Neuronal stem cell (in vitro differentiated cells): ENCODE measurements at regions not wholly inside any gene's neighbourhood (a gene's known extent, or its start where the extent isn't known, plus 50 kb on each side); places are given as distances from the start of the nearest gene placed in this dataset.

ENCODE experiments used
- DNase-seq: peaks from one replicate; pipeline ENCODE4 v3.0.0-alpha.2; 2013; ENCODE audit warnings: low spot score
- H2AFZ ChIP-seq: one replicate; pipeline ENCODE4 v1.6.1; 2013; ENCODE audit warnings: mild to moderate bottlenecking, low read length, inconsistent platforms
- H2AK5ac ChIP-seq: 2 replicates; pipeline ENCODE4 v1.6.1; 2013; ENCODE audit warnings: low read depth, mild to moderate bottlenecking, inconsistent platforms, low read length, moderate library complexity, mixed read lengths
- H2BK120ac ChIP-seq: 2 replicates; pipeline ENCODE4 v1.6.1; 2013; ENCODE audit warnings: low read depth, mild to moderate bottlenecking, inconsistent platforms, low read length, moderate library complexity, mixed read lengths
- H2BK12ac ChIP-seq: one replicate; pipeline ENCODE4 v1.6.1; 2013; ENCODE audit warnings: low read length, inconsistent platforms
- H2BK15ac ChIP-seq: 2 replicates; pipeline ENCODE4 v1.6.1; 2013; ENCODE audit warnings: mild to moderate bottlenecking, low read length, inconsistent platforms, mixed read lengths
- H2BK5ac ChIP-seq: one replicate; pipeline ENCODE4 v1.6.1; 2013; ENCODE audit warnings: inconsistent platforms, mild to moderate bottlenecking, low read length, moderate library complexity
- H3K14ac ChIP-seq: one replicate; pipeline ENCODE4 v1.6.1; 2013; ENCODE audit warnings: low read length, inconsistent platforms
- H3K18ac ChIP-seq: 2 replicates; pipeline ENCODE4 v1.6.1; 2013; ENCODE audit warnings: low read length, inconsistent platforms
- H3K23ac ChIP-seq: 2 replicates; pipeline ENCODE4 v1.6.1; 2013; ENCODE audit warnings: low read depth, mild to moderate bottlenecking, mixed read lengths, low read length, inconsistent platforms; ENCODE audit not compliant: poor library complexity
- H3K27ac ChIP-seq: replicated peaks from 3 replicates; pipeline ENCODE4 v1.5.1; 2013; ENCODE audit warnings: low read length, inconsistent platforms
- H3K27me3 ChIP-seq, 3 experiments: 2 replicates each; pipeline ENCODE4 v1.6.1; 2013; ENCODE audit warnings: low read length in 3 of 3, mild to moderate bottlenecking in 2 of 3, inconsistent platforms in 1 of 3, low read depth in 1 of 3, mixed read lengths in 1 of 3, moderate library complexity in 1 of 3; ENCODE audit not compliant: control insufficient read depth in 3 of 3, insufficient read depth in 3 of 3
- H3K36me3 ChIP-seq, 2 donors: replicated peaks in 1 of 2; 2 replicates each; pipeline ENCODE4 v1.6.1; 2013; ENCODE audit warnings: low read length in 2 of 2; ENCODE audit not compliant: control insufficient read depth in 2 of 2, insufficient read depth in 2 of 2
- H3K4ac ChIP-seq: 2 replicates; pipeline ENCODE4 v1.6.1; 2013; ENCODE audit warnings: inconsistent platforms, mild to moderate bottlenecking, low read length, moderate library complexity
- H3K4me1 ChIP-seq, 2 donors: 1 replicate in 1 of 2; 2 replicates in 1 of 2; pipeline ENCODE4 v1.6.1; 2013; ENCODE audit warnings: low read length in 2 of 2, low read depth in 1 of 2; ENCODE audit not compliant: control insufficient read depth in 2 of 2, insufficient read depth in 1 of 2
- H3K4me2 ChIP-seq: one replicate; pipeline ENCODE4 v1.6.1; 2013; ENCODE audit warnings: mild to moderate bottlenecking, low read length, inconsistent platforms; ENCODE audit not compliant: insufficient read depth, poor library complexity, severe bottlenecking
- H3K4me3 ChIP-seq, 2 donors: 2 replicates each; pipeline ENCODE4 v1.5.1; 2013; ENCODE audit warnings: low read length in 2 of 2, mild to moderate bottlenecking in 2 of 2, inconsistent platforms in 1 of 2, moderate library complexity in 1 of 2
- H3K79me1 ChIP-seq: one replicate; pipeline ENCODE4 v1.6.1; 2013; ENCODE audit warnings: low read depth, mild to moderate bottlenecking, inconsistent platforms, low read length, moderate library complexity
- H3K9ac ChIP-seq: one replicate; pipeline ENCODE4 v1.6.1; 2013; ENCODE audit warnings: mild to moderate bottlenecking, low read depth, low read length, inconsistent platforms; ENCODE audit not compliant: poor library complexity
- H3K9me3 ChIP-seq, 2 donors: replicated peaks in 1 of 2; 2 replicates each; pipeline versions ENCODE3 to v1.6.1; 2013; ENCODE audit warnings: low read length in 2 of 2, mild to moderate bottlenecking in 2 of 2, inconsistent platforms in 1 of 2, low read depth in 1 of 2, mixed read lengths in 1 of 2, moderate library complexity in 1 of 2; ENCODE audit not compliant: control insufficient read depth in 2 of 2, insufficient read depth in 1 of 2
- H4K8ac ChIP-seq: one replicate; pipeline ENCODE4 v1.6.1; 2013; ENCODE audit warnings: low read depth, mild to moderate bottlenecking, inconsistent platforms, low read length, moderate library complexity
- H4K91ac ChIP-seq: one replicate; pipeline ENCODE4 v1.6.1; 2013; ENCODE audit warnings: low read length, low read depth, mild to moderate bottlenecking, inconsistent platforms; ENCODE audit not compliant: poor library complexity
- WGBS, 2 donors: extraction: QIAGEN DNeasy Blood & Tissue Kit; methylation state at CpG; one replicate each; pipeline ENCODE4 v1.1.7; 2013; ENCODE audit warnings: missing lambda C conversion rate in 2 of 2, mixed read lengths in 1 of 2; ENCODE audit not compliant: insufficient read length in 2 of 2, insufficient replicate concordance in 1 of 2; ENCODE audit errors: extremely low coverage in 2 of 2; 5-methylcytosine and 5-hydroxymethylcytosine counted together

- no peak overlapping the region for H3K27ac ChIP-seq
- WGBS, 2 donors: no CpG with 5 or more reads among the region's 6 CpGs
- H2BK120ac ChIP-seq: no peak overlapping the region
- H3K36me3 ChIP-seq: no peaks in the 10 kb centered on the region
- H4K91ac ChIP-seq: no peak overlapping the region
- H3K27me3 ChIP-seq: peaks cover 0 to 4% (median 0%) of the 10 kb centered on the region in 3 experiments
- H3K18ac ChIP-seq: no peak overlapping the region
- H3K9ac ChIP-seq: no peak overlapping the region
- no peak overlapping the region for H3K4me3 ChIP-seq
- DNase-seq: no peak
- no peak overlapping the region for H2AK5ac ChIP-seq
- no peaks in the 10 kb centered on the region for H3K9me3 ChIP-seq
- no peak overlapping the region for H2BK12ac ChIP-seq
- no peak overlapping the region for H3K23ac ChIP-seq
- no peaks in the 10 kb centered on the region for H3K79me1 ChIP-seq
- no peak overlapping the region for H3K4me2 ChIP-seq
- no peak overlapping the region for H2BK15ac ChIP-seq
- no peak overlapping the region for H3K4ac ChIP-seq
- H2AFZ ChIP-seq: no peak overlapping the region
- no peak overlapping the region for H3K14ac ChIP-seq
- no peak overlapping the region for H4K8ac ChIP-seq
- H2BK5ac ChIP-seq: no peak overlapping the region
- no peaks in the 10 kb centered on the region for H3K4me1 ChIP-seq
These were observed 162.9 kb upstream of the ZBED5 start for GRCh38 chr11:11020747-11021149.

- Histone ChIP-seq H2BK120ac (no peak overlapping the region), H2BK12ac (no peak overlapping the region), H3K9me3 (no peaks in the 10 kb centered on the region), H3K23ac (no peak overlapping the region), H3K27me3 (peaks cover 0 to 4% (median 0%) of the 10 kb centered on the region in 3 experiments), H2BK15ac (no peak overlapping the region), H3K4me1 (no peaks in the 10 kb centered on the region), H4K91ac (no peak overlapping the region), H2AK5ac (no peak overlapping the region), H4K8ac (no peak overlapping the region), H3K4me2 (no peak overlapping the region), H3K9ac (no peak overlapping the region), H3K79me1 (no peaks in the 10 kb centered on the region), H2AFZ (no peak overlapping the region), H3K14ac (no peak overlapping the region), H2BK5ac (no peak overlapping the region), H3K36me3 (no peaks in the 10 kb centered on the region), H3K4ac (no peak overlapping the region), H3K27ac (no peak overlapping the region), H3K4me3 (no peak overlapping the region), H3K18ac (no peak overlapping the region)
- WGBS, 2 donors: no CpG with 5 or more reads among the region's 12 CpGs
- DNase-seq: no peak
These were observed 162.4 kb upstream of the ZBED5 start for GRCh38 chr11:11020219-11020726.

- Histone ChIP-seq H3K18ac (no peak overlapping the region), H3K23ac (no peak overlapping the region), H2BK15ac (no peak overlapping the region), H2BK12ac (no peak overlapping the region), H3K36me3 (no peaks in the 10 kb centered on the region), H2AK5ac (no peak overlapping the region), H3K4ac (no peak overlapping the region), H3K4me2 (no peak overlapping the region), H3K4me3 (no peak overlapping the region), H4K91ac (no peak overlapping the region), H2BK5ac (no peak overlapping the region), H3K79me1 (no peaks in the 10 kb centered on the region), H3K9ac (no peak overlapping the region), H3K4me1 (no peaks in the 10 kb centered on the region), H3K9me3 (no peaks in the 10 kb centered on the region), H3K27me3 (peaks cover 0 to 4% (median 0%) of the 10 kb centered on the region in 3 experiments), H3K14ac (no peak overlapping the region), H2AFZ (no peak overlapping the region), H4K8ac (no peak overlapping the region), H3K27ac (no peak overlapping the region), H2BK120ac (no peak overlapping the region)
- no peak for DNase-seq
These were observed 159.1 kb upstream of the ZBED5 start for GRCh38 chr11:11016943-11017342.

- H3K9ac ChIP-seq: no peak overlapping the region
- no peak overlapping the region for H3K4me3 ChIP-seq
- H2BK15ac ChIP-seq: no peak overlapping the region
- no peaks in the 10 kb centered on the region for H3K9me3 ChIP-seq
- H2AK5ac ChIP-seq: no peak overlapping the region
- peaks cover 0 to 4% (median 0%) of the 10 kb centered on the region in 3 experiments for H3K27me3 ChIP-seq
- no peaks in the 10 kb centered on the region for H3K4me1 ChIP-seq
- no peaks in the 10 kb centered on the region for H3K36me3 ChIP-seq
- H3K79me1 ChIP-seq: no peaks in the 10 kb centered on the region
- H2BK12ac ChIP-seq: no peak overlapping the region
- H4K91ac ChIP-seq: no peak overlapping the region
- no peak overlapping the region for H2AFZ ChIP-seq
- no peak overlapping the region for H2BK5ac ChIP-seq
- no peak overlapping the region for H3K23ac ChIP-seq
- H3K4me2 ChIP-seq: no peak overlapping the region
- H4K8ac ChIP-seq: no peak overlapping the region
- H3K14ac ChIP-seq: no peak overlapping the region
- H2BK120ac ChIP-seq: no peak overlapping the region
- H3K4ac ChIP-seq: no peak overlapping the region
- H3K18ac ChIP-seq: no peak overlapping the region
- DNase-seq: no peak
- no CpG with 5 or more reads among the region's 2 CpGs for WGBS, 2 donors
- H3K27ac ChIP-seq: no peak overlapping the region
These were observed 158.2 kb upstream of the ZBED5 start for GRCh38 chr11:11016068-11016467.
